ENCODE measurements at regions not wholly inside any gene's neighbourhood (a gene's known extent, or its start where the extent isn't known, plus 50 kb on each side); places are given as distances from the start of the nearest gene placed in this dataset.

- Histone ChIP-seq H3K36me3 (no peaks in the 10 kb centered on the region), H3K27me3 (no peaks in the 10 kb centered on the region), H3K4me3 (no peak overlapping the region), H3K9me3 (no peaks in the 10 kb centered on the region), H3K4me1 (ENCODE audit: insufficient read depth) (no peaks in the 10 kb centered on the region), H3K27ac (no peak overlapping the region)
- 69 to 83% (median 73%) methylated on average over 4 of the region's 4 CpGs for WGBS, 3 donors
- no peak for DNase-seq
- intact Hi-C loops (cut with DNase I) = no loop called here
- TF ChIP-seq POLR2A (IDR thresholded peaks at IDR 0.05) (no peak), EP300 (IDR thresholded peaks at IDR 0.05) (no peak)
These were observed 210.1 kb upstream of the MSX2 start for GRCh38 chr5:174514325-174514724.

- Histone ChIP-seq H3K36me3 (no peaks in the 10 kb centered on the region), H3K4me1 (ENCODE audit: insufficient read depth) (no peaks in the 10 kb centered on the region), H3K4me3 (no peak overlapping the region), H3K27ac (no peak overlapping the region), H3K9me3 (no peaks in the 10 kb centered on the region), H3K27me3 (no peaks in the 10 kb centered on the region)
- TF ChIP-seq CTCF (IDR thresholded peaks at IDR 0.05) (no peak), EP300 (IDR thresholded peaks at IDR 0.05) (no peak), POLR2A (IDR thresholded peaks at IDR 0.05) (no peak)
- DNase-seq = no peak
- intact Hi-C loops (cut with DNase I) = no loop called here
- WGBS, 3 donors = 48 to 60% (median 55%) methylated on average over 10 of the region's 10 CpGs
These were observed 209.4 kb upstream of the MSX2 start for GRCh38 chr5:174514983-174515394.

GRCh38 chr5:174516741-174517140, 207.6 kb upstream of the MSX2 start:
- Histone ChIP-seq H3K27ac (no peak overlapping the region), H3K4me1 (ENCODE audit: insufficient read depth) (no peaks in the 10 kb centered on the region), H3K9me3 (no peaks in the 10 kb centered on the region), H3K36me3 (no peaks in the 10 kb centered on the region), H3K4me3 (no peak overlapping the region), H3K27me3 (no peaks in the 10 kb centered on the region)
- WGBS, 3 donors = 70 to 81% (median 76%) methylated on average over 1 of the region's 1 CpG
- DNase-seq = no peak
- TF ChIP-seq POLR2A (IDR thresholded peaks at IDR 0.05) (no peak), CTCF (IDR thresholded peaks at IDR 0.05) (no peak), EP300 (IDR thresholded peaks at IDR 0.05) (no peak)
- intact Hi-C loops (cut with DNase I) = no loop called here

GRCh38 chr5:174518512-174518911, 205.9 kb upstream of the MSX2 start:
- H3K9me3 ChIP-seq = no peaks in the 10 kb centered on the region
- no peaks in the 10 kb centered on the region for H3K4me1 ChIP-seq (ENCODE audit: insufficient read depth)
- no peak overlapping the region for H3K27ac ChIP-seq
- H3K27me3 ChIP-seq = no peaks in the 10 kb centered on the region
- H3K36me3 ChIP-seq = no peaks in the 10 kb centered on the region
- 66 to 77% (median 69%) methylated on average over 7 of the region's 7 CpGs for WGBS, 3 donors
- intact Hi-C loops (cut with DNase I) = no loop called here
- no peak for DNase-seq
- no peak overlapping the region for H3K4me3 ChIP-seq
- TF ChIP-seq POLR2A (IDR thresholded peaks at IDR 0.05) (no peak), CTCF (IDR thresholded peaks at IDR 0.05) (no peak), EP300 (IDR thresholded peaks at IDR 0.05) (no peak)

GRCh38 chr5:174520420-174521396, 203.7 kb upstream of the MSX2 start:
- intact Hi-C loops (cut with DNase I) = no loop called here
- 52 to 57% (median 56%) methylated on average over 19 of the region's 19 CpGs for WGBS, 3 donors
- H3K9me3 ChIP-seq = no peaks in the 10 kb centered on the region
- TF ChIP-seq EP300 (IDR thresholded peaks at IDR 0.05) = no peak
- TF ChIP-seq POLR2A (IDR thresholded peaks at IDR 0.05) = no peak
- no peak for TF ChIP-seq CTCF (IDR thresholded peaks at IDR 0.05)
- no peaks in the 10 kb centered on the region for H3K4me1 ChIP-seq (ENCODE audit: insufficient read depth)
- no peak overlapping the region for H3K27ac ChIP-seq
- DNase-seq = no peak
- H3K36me3 ChIP-seq = no peaks in the 10 kb centered on the region
- H3K27me3 ChIP-seq = no peaks in the 10 kb centered on the region
- no peak overlapping the region for H3K4me3 ChIP-seq
